GM19468 (cell line): ENCODE measurements at regions not wholly inside any gene's neighbourhood (a gene's known extent, or its start where the extent isn't known, plus 50 kb on each side); places are given as distances from the start of the nearest gene placed in this dataset.

ENCODE experiments used
- ATAC-seq: cut with Tn5 transposase; IDR thresholded peaks from one replicate; pipeline ENCODE4 v1.9.1; 2021; ENCODE audit warnings: mild to moderate bottlenecking, moderate library complexity, moderate number of reproducible peaks; ENCODE audit not compliant: unreplicated experiment; ENCODE audit errors: extremely low read depth

GRCh38 chr9:19732441-19732951 lies 56.3 kb downstream of the SLC24A2 start:
- ATAC-seq = no peak

- ATAC-seq = no peak
These were observed 60.7 kb downstream of the SLC24A2 start for GRCh38 chr9:19728101-19728500.

GRCh38 chr9:19725970-19726369 lies 62.9 kb downstream of the SLC24A2 start:
- no peak for ATAC-seq

- ATAC-seq = no peak
These were observed 68.5 kb downstream of the SLC24A2 start for GRCh38 chr9:19720377-19720776.

- no peak for ATAC-seq
These were observed 85.1 kb downstream of the SLC24A2 start for GRCh38 chr9:19703702-19704101.

GRCh38 chr9:19701991-19702390 lies 86.8 kb downstream of the SLC24A2 start:
- ATAC-seq = no peak

- no peak for ATAC-seq
These were observed 87.6 kb downstream of the SLC24A2 start for GRCh38 chr9:19701274-19701673.

- ATAC-seq = no peak
These were observed 88.1 kb downstream of the SLC24A2 start for GRCh38 chr9:19700699-19701098.

GRCh38 chr9:19699756-19700155 lies 89.1 kb downstream of the SLC24A2 start:
- no peak for ATAC-seq

- no peak for ATAC-seq
These were observed 89.9 kb downstream of the SLC24A2 start for GRCh38 chr9:19698960-19699359.

GRCh38 chr9:19694601-19695000 lies 94.2 kb downstream of the SLC24A2 start:
- no peak for ATAC-seq

- no peak for ATAC-seq
These were observed 98.7 kb downstream of the SLC24A2 start for GRCh38 chr9:19690128-19690527.

GRCh38 chr9:19689328-19690101 lies 99.3 kb downstream of the SLC24A2 start:
- ATAC-seq = no peak

GRCh38 chr9:19683715-19684114 lies 105.1 kb downstream of the SLC24A2 start:
- no peak for ATAC-seq

- no peak for ATAC-seq
These were observed 106.4 kb downstream of the SLC24A2 start for GRCh38 chr9:19682397-19682796.

GRCh38 chr9:19681846-19682245 lies 107.0 kb downstream of the SLC24A2 start:
- no peak for ATAC-seq

GRCh38 chr9:19677924-19678323 lies 110.9 kb downstream of the SLC24A2 start:
- ATAC-seq = no peak

GRCh38 chr9:19675492-19675891 lies 113.3 kb downstream of the SLC24A2 start:
- ATAC-seq = no peak

GRCh38 chr9:19666575-19666974 lies 122.3 kb downstream of the SLC24A2 start:
- no peak for ATAC-seq

- peak; percentile 100 for ATAC-seq
These were observed 123.5 kb downstream of the SLC24A2 start for GRCh38 chr9:19665146-19665863.

GRCh38 chr9:19663570-19663969 lies 125.3 kb downstream of the SLC24A2 start:
- no peak for ATAC-seq
